Superior temporal gyrus (tissue), 1 donor: ENCODE measurements at regions not wholly inside any gene's neighbourhood (a gene's known extent, or its start where the extent isn't known, plus 50 kb on each side); places are given as distances from the start of the nearest gene placed in this dataset.

ENCODE experiments used
- DNase-seq: peaks from one replicate; pipeline ENCODE4 v3.0.0-alpha.2; 2016; ENCODE audit errors: extremely low spot score

DNA sequence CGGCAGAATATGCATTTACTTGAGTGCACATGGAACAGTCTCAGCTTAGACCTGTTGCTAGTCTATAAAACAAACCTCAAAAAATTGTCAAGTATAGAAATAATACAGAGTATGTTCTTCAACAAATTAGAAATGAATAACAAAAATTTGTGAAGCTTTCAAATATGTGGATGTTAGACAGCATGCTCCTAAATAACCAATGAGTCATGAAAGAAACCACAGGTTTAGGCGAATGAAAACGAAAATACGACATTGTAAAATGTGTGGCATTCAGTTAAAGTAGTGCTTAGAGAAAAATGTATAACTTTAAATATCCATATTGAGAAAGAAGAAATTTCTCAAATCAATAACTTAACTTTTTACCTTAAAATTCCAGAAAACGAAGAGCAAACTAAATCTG lies 760.0 kb upstream of the SORCS1 start:
- no peak for DNase-seq

DNA sequence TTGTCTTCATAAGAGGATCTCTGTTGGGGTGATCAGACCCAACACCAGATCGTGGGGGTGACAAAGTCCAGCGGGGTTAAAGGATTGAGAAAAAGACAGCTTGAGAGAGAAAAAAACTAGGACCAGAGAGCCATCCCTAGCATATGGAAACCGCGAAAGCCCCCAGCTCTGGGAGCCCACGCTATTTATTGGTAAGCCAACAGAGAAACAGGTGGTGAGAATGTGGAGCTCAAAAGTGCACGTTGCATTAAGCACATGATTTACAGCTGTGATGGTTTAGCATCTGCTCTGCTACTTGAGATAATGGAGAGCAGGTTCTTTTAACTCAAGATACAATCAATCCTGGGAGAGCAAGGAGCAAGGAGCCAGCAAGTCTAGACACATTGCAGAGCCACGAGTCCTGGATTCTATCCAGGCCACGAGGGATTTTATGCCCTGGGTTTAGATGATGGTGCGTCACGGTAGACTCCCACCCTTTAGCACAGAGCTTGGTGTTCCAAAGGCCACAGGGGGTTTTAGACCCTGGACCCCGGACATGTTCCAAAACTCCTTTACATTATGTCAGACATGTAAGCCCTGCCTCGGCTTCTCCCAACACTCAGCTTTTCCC lies 755.2 kb upstream of the SORCS1 start:
- DNase-seq, result no peak

DNA sequence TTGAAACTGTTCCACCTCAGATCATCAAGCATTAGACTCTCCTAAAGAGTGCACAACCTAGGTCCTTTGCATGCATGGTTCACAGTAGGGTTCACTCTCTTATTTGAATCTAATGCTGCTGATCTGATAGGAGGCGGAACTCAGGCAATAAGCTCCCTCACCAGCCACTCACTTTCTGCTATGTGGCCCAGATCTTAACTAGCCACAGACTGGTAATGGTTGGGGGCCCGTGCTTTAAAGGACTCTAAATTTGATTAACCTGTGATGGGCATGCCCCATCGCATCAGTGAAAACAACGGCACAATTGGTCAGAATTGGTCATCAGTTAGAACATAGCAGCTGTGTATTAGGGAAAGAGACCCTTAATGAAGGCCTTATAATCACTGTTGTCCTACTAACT lies 753.7 kb upstream of the SORCS1 start:
- no peak for DNase-seq

DNA sequence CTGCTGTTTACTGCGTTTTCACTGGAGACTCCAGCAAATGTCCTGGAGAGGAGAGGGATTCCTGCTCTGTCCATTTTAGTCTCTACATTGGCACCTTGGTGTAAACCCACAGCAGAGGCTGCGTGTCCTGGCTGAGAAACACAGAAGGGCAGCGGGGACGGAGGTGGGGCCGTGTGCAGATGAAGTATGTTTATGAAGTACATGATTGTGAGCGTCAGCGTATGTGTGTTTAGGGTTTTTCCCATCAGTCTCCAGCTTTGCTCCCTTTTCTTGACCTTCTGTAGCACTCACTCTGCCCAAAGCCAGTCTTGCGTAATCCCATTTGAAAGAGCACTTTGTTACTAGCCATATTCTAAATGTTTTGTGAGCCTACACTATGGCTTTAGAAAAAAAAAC lies 750.7 kb upstream of the SORCS1 start:
- no peak for DNase-seq

DNA sequence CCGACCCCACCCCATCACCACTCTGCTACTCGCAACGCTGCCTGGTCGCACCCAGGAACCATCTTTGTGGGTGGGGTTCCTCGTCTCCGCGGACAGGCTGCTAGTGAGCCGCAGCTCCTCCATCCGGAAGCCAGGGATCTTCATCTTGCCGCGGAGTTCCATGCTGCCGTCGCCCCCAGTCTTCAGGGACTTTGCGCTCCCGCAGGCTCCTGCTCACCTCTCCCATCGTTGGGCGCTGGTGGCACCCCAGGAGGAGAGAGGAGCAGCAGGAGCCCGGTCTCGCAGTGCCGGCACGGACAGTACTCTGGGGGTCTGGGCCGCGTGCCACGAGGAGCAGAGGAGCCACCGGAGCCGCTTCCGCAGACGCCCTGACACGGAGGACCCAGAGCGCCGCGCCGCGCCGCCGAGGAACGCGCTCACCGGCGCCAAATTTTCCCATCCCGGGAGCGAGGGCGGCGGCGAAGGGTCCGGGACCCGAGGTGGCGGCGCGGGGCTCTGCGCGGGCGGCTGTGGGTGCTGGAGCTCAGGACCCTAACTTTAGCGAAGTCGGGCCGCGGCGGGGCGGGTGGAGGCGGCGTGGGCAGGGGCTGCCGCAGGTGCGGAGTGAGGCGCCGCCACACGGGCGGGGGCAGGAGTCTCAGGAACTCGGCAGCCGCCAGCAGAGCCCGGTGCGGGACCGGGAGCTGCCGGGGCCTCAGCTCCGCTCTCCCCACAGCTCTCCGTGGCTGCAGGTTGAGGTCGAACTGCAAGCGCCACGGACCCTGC lies 750.1 kb upstream of the SORCS1 start:
- no peak for DNase-seq

DNA sequence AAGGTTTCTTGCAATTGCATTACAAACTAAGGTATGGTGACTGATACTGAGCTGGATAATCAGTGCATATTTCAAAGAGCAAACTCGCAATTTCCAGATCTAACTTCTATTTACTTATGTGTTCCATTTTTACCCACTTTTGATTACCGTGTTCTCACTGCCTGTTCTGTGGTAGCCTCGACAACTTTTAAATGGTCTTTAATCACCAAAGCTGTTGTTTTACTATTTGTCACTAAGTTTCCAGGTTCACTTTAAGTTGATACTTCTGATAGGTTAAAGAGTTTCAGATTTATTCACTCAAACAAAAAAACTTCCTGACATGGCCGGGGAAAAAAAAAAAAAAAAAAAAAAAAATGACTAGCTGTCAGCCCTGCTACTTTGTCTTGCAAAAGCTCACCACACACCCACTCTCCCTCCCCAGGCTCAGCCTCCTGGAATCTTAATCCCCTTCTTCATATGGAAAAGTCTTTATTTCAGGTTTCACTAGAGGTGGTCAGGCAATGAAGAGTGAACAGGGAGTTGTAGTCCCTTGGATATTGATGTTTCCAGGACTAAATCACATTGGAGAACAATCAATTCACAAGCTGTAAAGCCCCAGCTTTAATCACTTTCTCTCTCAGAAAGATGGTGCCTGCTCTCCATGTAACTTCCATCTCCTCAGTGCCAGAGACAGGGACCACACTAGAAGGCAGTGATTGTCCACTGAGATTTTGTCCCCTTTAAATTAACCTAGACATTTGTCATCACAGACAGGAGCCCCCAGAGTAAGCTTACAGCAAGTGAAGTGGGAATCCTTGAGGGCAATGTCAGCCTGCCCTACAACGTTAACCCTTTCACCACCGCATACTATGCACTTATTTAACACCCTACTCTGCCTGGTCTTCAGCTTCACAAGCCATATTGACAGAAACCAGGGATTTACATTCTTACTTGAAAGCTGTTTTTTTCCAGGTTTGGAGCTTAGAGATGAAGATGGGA lies 749.1 kb upstream of the SORCS1 start:
- DNase-seq, result no peak

DNA sequence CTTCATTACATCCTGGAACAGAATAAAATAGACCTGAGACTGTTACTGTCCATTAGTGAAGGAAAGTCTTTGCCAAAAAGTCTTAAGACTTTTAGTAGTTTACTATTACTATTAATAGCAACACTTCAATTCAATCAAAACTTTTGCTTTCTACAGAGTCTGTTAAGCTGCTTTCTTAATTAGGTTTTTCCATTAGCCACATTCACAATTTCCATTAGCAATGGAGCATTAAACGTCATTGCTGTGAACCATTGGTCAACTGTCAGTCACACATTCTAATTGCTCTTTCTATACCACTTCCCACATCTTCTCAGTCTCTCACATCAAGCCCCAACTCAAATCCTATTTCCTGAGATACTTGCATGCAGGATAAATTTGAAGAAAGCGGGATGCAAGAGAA lies 736.6 kb upstream of the SORCS1 start:
- no peak for DNase-seq

DNA sequence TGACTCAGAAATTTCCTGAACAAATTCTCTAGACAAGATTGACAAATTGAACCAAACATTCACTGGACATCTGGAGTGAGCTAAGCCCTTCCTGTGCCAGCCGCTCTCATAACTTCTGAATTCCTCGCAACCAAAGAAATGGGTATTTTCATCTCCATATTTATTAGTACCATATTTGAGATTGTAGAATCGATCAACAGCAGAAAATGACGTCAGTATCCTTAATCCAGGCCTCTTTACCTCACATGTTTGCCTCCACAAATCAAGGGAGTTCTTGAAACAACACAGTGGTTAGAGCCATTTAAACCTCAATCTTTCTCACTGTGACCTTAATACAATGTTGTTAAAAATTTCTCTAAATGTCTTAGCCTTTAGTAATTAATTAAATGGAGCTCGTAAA lies 735.6 kb upstream of the SORCS1 start:
- DNase-seq, result no peak

DNA sequence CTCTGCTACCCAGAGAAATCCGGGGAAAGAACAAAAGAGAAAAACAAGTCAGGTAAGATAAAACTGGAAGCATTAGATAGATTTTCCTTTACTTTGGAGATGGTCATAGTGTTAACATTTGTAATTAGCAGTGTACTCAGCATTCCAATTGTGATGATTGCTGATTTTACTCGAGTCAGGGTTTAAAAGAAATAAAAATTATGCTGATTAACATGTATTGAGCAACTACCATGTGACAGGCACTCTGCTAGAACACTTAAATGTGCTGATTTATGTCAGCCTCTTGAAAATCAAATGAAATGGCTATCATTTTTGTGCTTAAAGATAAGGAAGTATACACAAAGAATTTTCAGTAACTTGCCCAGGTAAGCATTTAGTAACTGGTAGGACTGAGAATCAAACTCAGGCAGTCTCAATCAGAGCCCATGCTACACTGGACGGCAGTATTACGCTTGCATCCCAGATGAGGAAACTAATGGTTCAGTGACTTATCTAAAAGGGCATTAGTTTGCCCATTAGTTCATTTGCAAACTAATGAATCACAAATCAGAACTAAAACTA lies 735.1 kb upstream of the SORCS1 start:
- DNase-seq, result no peak

DNA sequence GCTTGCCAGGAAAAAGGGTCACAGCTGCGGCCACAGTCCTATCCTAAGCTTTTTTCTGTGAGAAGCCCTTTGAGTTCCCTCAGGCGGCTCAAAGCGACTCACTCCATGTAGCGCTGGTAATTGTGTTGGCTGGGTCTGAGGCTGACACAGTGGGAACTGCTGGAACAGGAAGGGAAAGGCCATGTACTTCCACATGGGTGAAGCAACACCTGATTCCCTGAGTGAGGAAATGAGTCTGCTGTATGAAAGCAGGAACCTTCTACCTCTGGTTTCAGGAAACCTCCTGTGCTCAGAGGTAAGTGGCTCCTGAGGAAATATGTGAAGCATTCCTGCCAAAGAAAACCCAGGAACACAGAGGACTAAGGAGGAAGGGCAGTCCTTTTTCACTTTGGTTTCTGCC lies 734.6 kb upstream of the SORCS1 start:
- no peak for DNase-seq

DNA sequence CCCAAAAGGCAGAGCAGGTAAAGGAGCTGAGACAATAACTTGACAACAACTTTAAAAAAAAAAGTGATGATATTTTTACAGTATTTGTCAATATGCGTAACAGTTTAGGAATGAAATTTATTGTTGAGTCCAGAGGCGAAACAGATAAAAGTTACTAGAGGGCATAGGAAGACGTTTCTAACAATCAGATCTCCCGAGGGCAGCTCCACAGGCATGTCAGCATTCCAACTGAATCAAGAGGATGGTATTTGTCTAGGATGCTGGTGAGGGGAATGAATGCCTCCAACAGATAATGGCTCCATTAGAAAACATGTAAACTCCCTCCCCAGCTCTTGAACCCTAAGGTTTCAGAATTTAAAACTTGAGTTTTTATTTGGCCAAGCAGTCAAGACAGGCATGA lies 733.9 kb upstream of the SORCS1 start:
- no peak for DNase-seq

DNA sequence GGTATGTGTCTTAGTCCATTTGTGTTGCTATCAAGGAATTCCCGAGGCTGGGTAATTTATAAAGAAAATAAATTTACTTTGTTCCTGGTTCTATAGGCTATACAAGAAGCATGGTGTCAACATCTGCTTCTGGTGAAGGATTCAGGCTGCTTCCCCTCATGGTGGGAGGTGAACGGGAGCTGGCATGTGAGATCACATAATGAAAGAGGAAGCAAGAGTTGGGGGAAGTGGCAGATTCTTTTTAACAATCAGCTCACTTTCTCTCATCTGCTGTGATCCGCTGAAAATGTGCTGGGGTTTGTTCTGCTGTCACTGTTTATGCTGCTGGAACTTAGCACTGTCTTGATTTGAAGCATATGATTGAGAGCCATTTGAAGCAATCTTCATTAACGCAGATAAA lies 730.0 kb upstream of the SORCS1 start:
- no peak for DNase-seq

DNA sequence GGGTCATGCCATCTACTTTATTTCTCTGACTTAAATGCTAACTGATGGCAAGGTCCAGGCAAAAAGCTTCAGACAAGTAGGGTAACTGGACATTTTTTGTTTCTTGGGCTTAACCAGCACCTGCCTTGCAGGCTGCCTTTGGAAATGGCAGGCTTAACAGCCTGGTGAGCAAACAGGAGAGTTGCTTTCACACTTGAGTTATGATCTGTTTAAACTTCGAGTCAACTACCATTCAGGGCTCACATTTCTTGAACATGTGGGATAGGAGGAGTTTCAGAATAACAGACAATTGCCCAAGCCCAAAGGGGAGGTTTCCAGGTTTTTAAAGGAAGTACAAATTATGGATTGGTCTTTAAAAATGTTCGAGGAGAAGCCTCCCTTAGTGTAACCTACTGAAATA lies 724.6 kb upstream of the SORCS1 start:
- no peak for DNase-seq

DNA sequence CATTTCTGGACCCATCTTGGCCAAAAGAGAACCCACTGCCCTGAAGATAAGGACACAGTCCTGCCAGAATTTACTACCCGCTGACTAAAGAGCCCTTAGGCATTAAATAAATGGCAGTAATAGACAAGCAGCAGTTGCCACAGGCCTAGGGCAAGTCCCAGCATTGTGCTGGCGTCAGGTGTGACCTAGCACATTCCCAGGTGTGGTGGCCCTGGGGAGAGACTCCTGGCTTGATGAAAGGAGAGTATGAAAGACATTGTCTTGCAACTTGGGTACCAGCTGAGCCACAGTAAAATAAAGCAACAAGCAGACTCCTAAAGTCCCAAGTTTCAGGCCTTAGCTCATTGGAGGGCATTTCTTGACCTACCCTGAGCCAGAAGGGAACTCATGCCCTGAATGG lies 715.7 kb upstream of the SORCS1 start:
- no peak for DNase-seq

DNA sequence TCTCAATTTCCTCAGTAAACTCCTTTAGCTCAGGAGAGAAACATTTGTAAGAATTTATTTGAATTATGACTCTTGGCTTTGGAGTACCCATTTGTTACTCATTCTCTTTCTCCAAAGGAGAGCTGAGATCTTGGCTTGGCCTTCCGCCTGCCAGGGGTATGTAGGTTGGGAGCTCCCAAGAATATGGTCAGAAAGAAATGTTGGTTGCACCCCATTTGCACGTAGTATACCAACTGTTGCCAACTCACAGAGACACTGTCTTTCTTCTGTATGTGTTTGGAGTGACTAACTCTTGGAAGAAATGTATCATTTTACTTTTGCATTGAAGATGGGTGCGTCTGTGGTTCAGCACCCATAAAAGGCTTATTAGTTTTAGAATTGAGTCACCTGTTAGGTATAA lies 708.5 kb upstream of the SORCS1 start:
- DNase-seq, result no peak

DNA sequence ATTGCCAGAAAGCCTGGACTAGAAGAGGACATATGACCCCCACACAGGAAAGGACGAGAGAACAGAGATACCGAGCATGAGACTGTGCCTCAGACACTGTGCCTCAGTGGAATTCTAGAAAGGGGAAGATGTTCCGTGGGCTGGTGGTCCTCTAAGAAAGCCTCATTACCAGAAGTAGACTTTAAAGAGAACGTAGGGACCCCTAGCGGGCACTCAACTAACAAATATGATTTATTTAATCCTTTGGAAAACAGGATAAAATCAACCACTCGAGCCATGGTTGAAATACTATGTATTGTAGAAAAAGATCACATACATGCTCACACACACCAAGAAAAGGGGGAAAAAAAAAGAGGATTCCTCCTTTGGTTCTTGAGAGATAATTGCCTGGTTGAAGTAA lies 701.2 kb upstream of the SORCS1 start:
- no peak for DNase-seq

DNA sequence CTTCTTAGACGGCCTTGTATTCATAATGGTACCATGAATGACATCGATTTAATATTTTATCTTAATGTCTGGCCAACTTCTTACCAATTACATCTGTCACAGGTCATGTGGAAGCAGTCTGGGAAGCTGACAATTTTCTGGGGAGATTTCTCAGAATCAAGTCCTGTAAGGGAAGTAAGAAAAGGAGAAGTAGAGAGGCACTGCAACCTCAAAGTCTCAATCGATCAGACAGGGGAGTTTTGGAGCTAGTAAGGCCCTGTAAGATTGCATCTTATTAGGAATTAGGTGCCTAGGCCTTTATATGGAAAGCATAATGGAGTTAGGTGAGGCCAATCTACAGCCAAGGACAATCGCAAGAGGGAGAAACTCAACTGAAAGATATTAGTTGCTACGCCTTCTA lies 694.6 kb upstream of the SORCS1 start:
- no peak for DNase-seq

DNA sequence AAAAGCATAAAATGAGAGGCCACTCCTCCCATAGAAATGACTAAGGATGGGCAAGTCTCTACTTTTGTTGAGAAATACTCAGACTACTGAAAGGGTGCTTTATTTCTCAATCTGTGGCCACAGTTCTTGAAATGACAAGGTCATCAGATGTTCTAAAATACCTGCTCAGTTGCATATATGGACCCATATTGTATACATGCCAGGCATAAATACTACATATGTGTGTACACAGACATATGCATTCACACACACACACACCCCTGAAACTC lies 691.5 kb upstream of the SORCS1 start:
- DNase-seq, result no peak

DNA sequence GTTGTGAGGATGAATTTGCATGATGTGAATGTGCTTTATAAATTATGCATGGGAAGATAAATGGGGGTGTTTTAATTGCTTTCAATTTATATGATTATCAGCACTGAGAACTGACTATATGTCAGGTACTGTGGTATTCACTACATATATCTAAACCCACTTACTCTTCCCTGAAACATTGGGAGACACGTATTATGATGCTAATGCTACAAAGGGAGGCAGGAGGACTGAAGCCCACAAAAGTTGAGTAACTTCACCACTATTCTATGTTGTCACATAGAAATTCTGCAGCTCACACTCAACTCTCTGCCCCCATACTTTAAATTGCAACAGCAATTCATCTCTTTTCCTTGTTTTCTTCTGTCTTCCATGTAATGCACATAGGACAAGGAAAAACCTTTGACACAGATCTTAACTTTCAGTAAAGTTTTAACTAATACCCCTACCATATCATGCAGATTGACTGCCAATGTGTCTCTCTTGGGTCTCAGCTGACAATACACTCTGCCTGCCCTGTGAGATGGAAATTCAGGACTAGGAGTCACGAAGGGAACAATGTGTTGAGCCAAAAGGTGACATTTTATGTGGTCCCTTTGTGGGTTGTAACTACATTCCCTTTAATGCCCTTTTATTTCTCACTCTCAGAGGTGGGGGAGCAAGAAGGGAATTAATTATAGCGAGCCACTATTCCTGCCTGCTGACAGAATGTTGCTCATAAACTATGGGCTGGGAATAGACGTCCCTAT lies 691.0 kb upstream of the SORCS1 start:
- DNase-seq, result no peak

DNA sequence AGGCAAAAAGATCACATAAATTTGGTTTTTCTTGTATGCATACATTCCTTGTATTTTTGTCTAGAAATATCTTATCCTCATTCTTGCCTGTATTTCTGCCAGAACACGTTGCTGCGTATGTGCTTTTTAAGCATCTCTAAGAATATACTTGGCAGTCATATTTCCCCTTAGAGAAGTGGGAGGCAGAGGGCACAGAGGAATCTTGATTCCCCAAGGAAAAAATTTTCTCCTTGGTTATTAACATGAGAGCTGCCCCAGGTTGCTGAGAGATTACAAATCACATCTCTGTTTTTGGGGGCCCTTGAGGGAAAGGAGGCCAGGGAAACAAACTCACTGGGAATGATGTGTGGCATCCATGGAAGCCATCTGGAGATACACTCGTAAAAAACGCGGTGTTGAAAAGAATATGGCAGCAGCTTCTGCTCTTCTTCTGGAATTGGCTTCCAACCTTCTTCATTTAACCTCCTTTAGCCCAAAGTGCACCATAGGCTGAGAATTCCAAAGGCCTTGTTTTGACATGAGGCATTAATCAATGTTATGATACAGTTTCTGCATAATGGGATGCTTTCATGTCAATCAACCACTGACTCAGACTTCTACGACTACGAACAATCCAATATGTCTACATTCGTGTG lies 684.3 kb upstream of the SORCS1 start:
- DNase-seq, result peak; percentile 32

DNA sequence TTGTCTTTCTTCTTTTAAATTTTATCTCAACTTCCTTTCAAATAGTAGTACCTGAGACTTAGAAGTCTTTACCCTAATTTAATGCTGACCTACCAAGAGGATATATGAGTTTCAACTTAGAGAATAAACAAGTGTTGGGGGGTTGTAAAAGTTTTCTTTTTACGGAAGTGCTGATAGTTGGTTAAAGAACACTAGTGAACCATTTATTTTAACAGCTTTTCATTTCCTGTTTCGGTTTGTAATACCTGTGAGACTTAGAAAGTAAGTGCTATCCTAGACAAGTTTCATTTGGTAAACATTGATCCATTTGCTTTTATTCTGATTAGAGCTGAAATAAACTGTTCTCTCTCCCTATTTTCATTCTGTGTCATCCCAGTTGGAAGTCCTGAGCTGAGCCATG lies 683.1 kb upstream of the SORCS1 start:
- DNase-seq, result no peak
